Psoas muscle (tissue), 7 donors: ENCODE measurements at regions not wholly inside any gene's neighbourhood (a gene's known extent, or its start where the extent isn't known, plus 50 kb on each side); places are given as distances from the start of the nearest gene placed in this dataset.
A peak's percentile ranks its signal among the peaks of the same experiment; 100 is the strongest.

Experiments used
- ATAC-seq, 4 donors: fragments of 200-7000 bp; cut with Tn5 transposase; one replicate each; pipeline ENCODE4 v1.9.1; 2020; ENCODE audit warnings: moderate library complexity in 3 of 4, mild to moderate bottlenecking in 2 of 4
- DNase-seq, 2 donors: peaks; one replicate each; pipeline ENCODE4 v3.0.0-alpha.2; 2020
- H3K27ac ChIP-seq: fragments of 200-600 bp; one replicate; pipeline ENCODE4 v1.8.0; 2022
- H3K27me3 ChIP-seq, 3 donors: fragments of 200-600 bp in 1 of 3; one replicate each; pipeline versions ENCODE4 v1.6.1 to v1.8.0; 2013 to 2022; ENCODE audit warnings: low read length in 2 of 3, mild to moderate bottlenecking in 2 of 3, moderate library complexity in 1 of 3; ENCODE audit not compliant: insufficient read depth in 3 of 3
- H3K36me3 ChIP-seq, 2 donors: fragments of 200-600 bp in 1 of 2; one replicate each; pipeline versions ENCODE4 v1.6.1 to v1.8.0; 2013 to 2022; ENCODE audit warnings: low read depth in 1 of 2, mild to moderate bottlenecking in 1 of 2, moderate library complexity in 1 of 2; ENCODE audit not compliant: insufficient read depth in 1 of 2
- H3K4me1 ChIP-seq: fragments of 200-600 bp; one replicate; pipeline ENCODE4 v1.8.0; 2022
- H3K4me3 ChIP-seq: fragments of 200-600 bp; one replicate; pipeline ENCODE4 v1.8.0; 2022; ENCODE audit warnings: mild to moderate bottlenecking
- H3K9me3 ChIP-seq: fragments of 200-600 bp; one replicate; pipeline ENCODE4 v1.8.0; 2022
- WGBS, 3 donors: extraction: QIAGEN DNeasy Blood & Tissue Kit; methylation state at CpG; one replicate each; pipeline versions ENCODE4 v1.1.6 to v1.1.7; 2013; 5-methylcytosine and 5-hydroxymethylcytosine counted together
- intact Hi-C, 2 donors: fragments of 100-400 bp; cut with DNase I; formaldehyde crosslinking; loops; one replicate each; pipeline versions ENCODE4 v1.11.0 to v1.14.2; 2022
- TF ChIP-seq, protein P1 (sequence below): fragments of 200-600 bp; IDR thresholded peaks from one replicate; pipeline ENCODE4 v1.8.0; 2022; ENCODE audit warnings: antibody characterized with exemption
- donor health status: healthy with polysubstance abuse.
- donor health status: DM: no; HTN: no; CAD: no; lungs with moderate emphysema.
- donor health status: Bipolar disorder and iron deficiency.
- donor health status: healthy.
- donor health status: DM: yes; HTN: yes; CAD: no.
- donor health status: DM: no; HTN: no; CAD: no.
- donor health status: DM: yes; HTN: yes; CAD: no.

DNA sequence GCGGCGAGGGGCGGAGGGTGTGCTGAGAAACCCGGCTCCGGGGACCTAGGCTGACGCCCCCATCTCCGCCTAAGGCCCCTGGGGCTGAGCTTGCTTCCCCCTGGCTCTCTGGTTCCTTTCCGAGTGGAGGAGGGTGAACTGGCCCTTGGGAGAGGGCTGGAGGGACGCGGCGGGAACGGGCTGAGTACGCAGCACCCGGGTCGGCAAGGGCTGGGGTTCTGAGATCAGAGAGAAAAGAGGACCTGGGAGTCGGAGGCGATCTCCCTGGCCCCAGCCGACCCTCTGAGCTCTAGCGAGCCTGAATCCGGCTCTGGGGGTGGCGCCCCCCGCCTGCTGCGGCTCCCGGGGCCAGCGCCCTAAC is 270.8 kb downstream of the FOXD2 start:
- WGBS, 3 donors = 4 to 9% (median 5%) methylated on average over 20 to 25 of the region's 25 CpGs
- no peaks in the 10 kb centered on the region for H3K9me3 ChIP-seq
- intact Hi-C loops = no loop called here
- no peaks in the 10 kb centered on the region for H3K36me3 ChIP-seq
- TF ChIP-seq, protein P1, sequence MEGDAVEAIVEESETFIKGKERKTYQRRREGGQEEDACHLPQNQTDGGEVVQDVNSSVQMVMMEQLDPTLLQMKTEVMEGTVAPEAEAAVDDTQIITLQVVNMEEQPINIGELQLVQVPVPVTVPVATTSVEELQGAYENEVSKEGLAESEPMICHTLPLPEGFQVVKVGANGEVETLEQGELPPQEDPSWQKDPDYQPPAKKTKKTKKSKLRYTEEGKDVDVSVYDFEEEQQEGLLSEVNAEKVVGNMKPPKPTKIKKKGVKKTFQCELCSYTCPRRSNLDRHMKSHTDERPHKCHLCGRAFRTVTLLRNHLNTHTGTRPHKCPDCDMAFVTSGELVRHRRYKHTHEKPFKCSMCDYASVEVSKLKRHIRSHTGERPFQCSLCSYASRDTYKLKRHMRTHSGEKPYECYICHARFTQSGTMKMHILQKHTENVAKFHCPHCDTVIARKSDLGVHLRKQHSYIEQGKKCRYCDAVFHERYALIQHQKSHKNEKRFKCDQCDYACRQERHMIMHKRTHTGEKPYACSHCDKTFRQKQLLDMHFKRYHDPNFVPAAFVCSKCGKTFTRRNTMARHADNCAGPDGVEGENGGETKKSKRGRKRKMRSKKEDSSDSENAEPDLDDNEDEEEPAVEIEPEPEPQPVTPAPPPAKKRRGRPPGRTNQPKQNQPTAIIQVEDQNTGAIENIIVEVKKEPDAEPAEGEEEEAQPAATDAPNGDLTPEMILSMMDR = no peak
- H3K27me3 ChIP-seq = peaks cover 0 to 82% (median 8%) of the 10 kb centered on the region in 3 donors
- H3K27ac ChIP-seq = no peak overlapping the region
- DNase-seq (no peak), ATAC-seq (peak in 1 of 4 donors; percentile 3)
- H3K4me3 ChIP-seq = peak overlapping the region; percentile 66
- peaks cover 11% of the 10 kb centered on the region for H3K4me1 ChIP-seq

DNA sequence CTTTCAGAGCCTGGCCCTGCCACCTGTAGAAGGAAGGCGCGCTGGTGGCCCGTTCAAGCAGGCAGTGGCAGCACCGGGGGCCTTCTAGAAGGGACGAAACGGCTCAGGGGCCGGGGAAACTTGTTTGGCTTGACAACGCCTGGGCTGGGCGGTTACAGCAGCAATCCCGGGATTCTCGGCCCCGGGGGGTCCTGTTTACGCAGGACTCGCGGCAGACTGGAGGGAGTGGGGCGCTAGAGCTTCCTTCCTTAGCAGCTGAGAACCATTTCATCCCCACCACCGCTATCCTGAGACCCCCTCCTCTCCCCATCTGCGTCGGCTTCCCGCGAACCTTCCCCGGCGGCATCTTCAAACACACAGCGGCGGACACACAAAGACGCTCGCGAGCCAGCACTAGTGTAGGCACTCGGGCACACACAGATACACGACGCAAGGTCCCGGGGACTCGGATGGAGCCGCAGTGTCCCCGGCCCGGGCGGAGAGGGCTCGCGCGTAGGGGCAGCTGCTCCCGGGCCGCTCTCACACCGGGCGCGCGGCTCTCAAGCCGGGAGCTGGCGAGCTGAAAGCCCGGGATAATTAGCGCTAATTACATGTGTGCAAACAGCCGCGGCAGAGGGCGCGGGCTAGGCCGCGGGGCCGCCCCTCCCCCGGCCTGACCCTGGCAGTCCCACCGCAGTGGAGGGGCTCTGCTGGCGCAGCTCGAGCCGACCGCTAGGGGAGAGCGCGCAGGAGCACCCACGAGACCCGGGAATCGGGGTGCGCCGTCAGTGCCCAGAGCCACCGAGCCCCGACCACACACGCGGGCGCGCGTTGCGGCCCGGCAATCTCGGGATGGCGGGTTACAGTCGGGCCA is 271.4 kb downstream of the FOXD2 start:
- peaks cover 0 to 87% (median 11%) of the 10 kb centered on the region in 3 donors for H3K27me3 ChIP-seq

DNA sequence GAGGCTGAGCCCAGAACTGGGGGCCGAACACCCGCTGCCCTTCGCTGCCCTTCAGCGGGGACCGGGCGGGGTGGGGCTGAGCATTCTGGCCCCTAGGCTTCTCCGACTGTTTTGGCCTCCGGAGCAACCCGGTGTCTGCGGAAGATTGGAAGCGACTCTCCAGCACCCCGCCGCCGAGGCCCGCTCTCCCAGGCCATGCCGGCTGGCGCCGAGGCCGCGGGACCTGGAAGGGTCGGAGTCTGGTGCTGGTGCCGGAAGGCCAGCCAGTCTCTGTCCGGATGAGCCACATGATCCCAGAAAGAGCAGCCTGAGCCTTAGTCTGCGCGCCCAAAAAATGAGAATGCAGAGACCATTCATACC is 272.0 kb downstream of the FOXD2 start:
- intact Hi-C loops = loop anchor here (2.0 to 5.0 kb wide), 6 partner anchors 178 to 531 kb away; partner anchors contain the start of gene FOXD2 (in 2 of the 2)
- peaks cover 11% of the 10 kb centered on the region for H3K4me1 ChIP-seq
- DNase-seq (no peak), ATAC-seq (peak; percentile 35 to 68 (median 50))
- H3K9me3 ChIP-seq = no peaks in the 10 kb centered on the region
- peaks cover 0 to 90% (median 13%) of the 10 kb centered on the region in 3 donors for H3K27me3 ChIP-seq
- peak overlapping the region; percentile 66 for H3K4me3 ChIP-seq
- H3K27ac ChIP-seq = no peak overlapping the region
- H3K36me3 ChIP-seq = no peaks in the 10 kb centered on the region
- WGBS, 3 donors = 0 to 1% (median 0%) methylated on average over 23 to 25 of the region's 25 CpGs
- TF ChIP-seq, protein P1 = no peak

More for the DNA sequence above, 271.4 kb downstream of the FOXD2 start:
- no peaks in the 10 kb centered on the region for H3K36me3 ChIP-seq
- intact Hi-C loops = no loop called here
- H3K4me1 ChIP-seq = peaks cover 11% of the 10 kb centered on the region
- no peaks in the 10 kb centered on the region for H3K9me3 ChIP-seq
- ATAC-seq (peak; percentile 39 to 70 (median 60)), DNase-seq (peak in 1 of 2 donors; percentile 55)
- peak overlapping the region; percentile 66 for H3K4me3 ChIP-seq
- H3K27ac ChIP-seq = no peak overlapping the region
- TF ChIP-seq, protein P1 = peak; percentile 21
- 0 to 1% (median 1%) methylated on average over 61 to 82 of the region's 82 CpGs for WGBS, 3 donors

DNA sequence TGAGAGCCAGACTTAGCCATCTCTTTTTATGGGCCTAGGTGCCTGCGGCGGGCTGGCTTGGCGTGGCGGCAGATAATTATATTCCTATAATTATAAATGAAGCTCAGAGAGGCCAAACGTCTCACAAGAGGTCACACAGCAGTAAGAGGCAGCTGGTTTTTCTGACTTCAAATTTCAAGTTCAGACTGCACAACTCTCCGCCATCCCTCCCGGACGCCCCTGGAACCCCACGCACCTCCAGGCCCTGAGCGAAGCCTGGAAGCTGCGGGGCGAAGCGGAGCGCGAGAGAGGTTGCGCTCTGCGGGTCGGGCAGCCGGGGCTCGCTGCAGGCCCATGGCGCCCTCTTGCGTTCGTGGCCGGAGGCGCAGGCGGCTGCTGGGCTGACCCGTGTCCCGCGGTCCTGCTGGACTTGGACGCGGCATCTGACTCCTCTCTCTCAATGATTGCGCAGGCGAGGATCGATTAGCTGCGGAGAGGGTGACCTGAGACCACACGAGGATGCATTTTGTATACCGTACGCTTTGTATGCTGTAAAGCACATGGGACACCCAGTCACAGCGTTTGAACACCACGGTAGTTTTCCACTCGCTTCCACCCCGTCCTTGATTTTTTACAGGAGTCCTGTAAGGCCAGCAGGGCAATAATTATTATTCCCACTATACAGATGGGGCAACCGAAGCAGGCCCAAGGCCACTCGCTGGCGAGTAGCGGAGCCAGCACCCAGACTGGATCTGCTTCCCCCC is 272.7 kb downstream of the FOXD2 start:
- peak overlapping the region; percentile 66 for H3K4me3 ChIP-seq
- intact Hi-C loops = loop anchor here (2.0 to 5.0 kb wide), 6 partner anchors 178 to 532 kb away; partner anchors contain the start of gene FOXD2 (in 2 of the 2)
- H3K9me3 ChIP-seq = no peaks in the 10 kb centered on the region
- no peaks in the 10 kb centered on the region for H3K36me3 ChIP-seq
- TF ChIP-seq, protein P1 = peak; percentile 99
- H3K27me3 ChIP-seq = peaks cover 0 to 92% (median 17%) of the 10 kb centered on the region in 3 donors
- H3K27ac ChIP-seq = no peak overlapping the region
- peaks cover 11% of the 10 kb centered on the region for H3K4me1 ChIP-seq
- ATAC-seq (peak; percentile 90 to 94 (median 91)), DNase-seq (peak; percentile 80 to 86)
- WGBS, 3 donors = 2 to 3% (median 2%) methylated on average over 44 to 46 of the region's 46 CpGs
